ENCODE measurements at regions not wholly inside any gene's neighbourhood (a gene's known extent, or its start where the extent isn't known, plus 50 kb on each side); places are given as distances from the start of the nearest gene placed in this dataset.

DNA sequence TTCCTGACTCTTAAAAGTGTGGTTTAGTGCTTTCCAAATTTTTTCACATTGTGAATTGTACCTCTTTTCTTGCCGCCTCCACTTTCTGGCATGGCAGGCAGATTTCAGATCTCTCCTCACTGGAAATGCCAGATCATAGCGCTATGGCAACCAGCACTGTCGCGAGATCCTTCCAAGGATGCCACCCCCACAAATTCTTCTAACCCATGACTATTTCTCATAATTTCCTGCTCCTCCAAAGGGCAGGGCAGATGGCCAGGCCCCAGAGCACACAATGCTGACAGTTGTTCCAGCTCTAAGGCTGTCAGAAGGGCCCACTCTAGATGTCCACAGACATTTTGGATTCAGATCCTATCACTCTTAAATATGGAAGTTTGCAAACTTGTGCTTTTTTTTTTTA is 446.2 kb upstream of the RIOK2 start:
- Mint-ChIP-seq H3K36me3 (ENCODE audit: low read depth) (no peaks in the 10 kb centered on the region), H3K4me3 (no peak overlapping the region), H3K4me1 (ENCODE audit: low read depth) (no peaks in the 10 kb centered on the region), H3K9me3 (peaks cover 4% of the 10 kb centered on the region), H3K27ac (no peak overlapping the region), H3K27me3 (no peaks in the 10 kb centered on the region)
- POLR2A ChIA-PET: no interaction called here
- Histone ChIP-seq H3K4me3 (ENCODE audit: low read length) (no peak overlapping the region), H3K4me1 (ENCODE audit: insufficient read depth, low read length) (no peaks in the 10 kb centered on the region), H3K27ac (ENCODE audit: low read depth in 1 of 2, low read length in 2 of 2) (no peak overlapping the region), H3K36me3 (ENCODE audit: insufficient read depth, low read length) (no peaks in the 10 kb centered on the region), H3K27me3 (ENCODE audit: control insufficient read depth in 1 of 2, insufficient read depth in 2 of 2, low read length in 2 of 2) (no peaks in the 10 kb centered on the region), H3K9me3 (ENCODE audit: control insufficient read depth in 1 of 2, insufficient read depth in 1 of 2, low read length in 2 of 2) (peaks cover 0 to 5% of the 10 kb centered on the region in 2 experiments)
- intact Hi-C loops (cut with DNase I, micrococcal nuclease): no loop called here
- DNase-seq (no peak), ATAC-seq (ENCODE audit: poor library complexity) (no peak)
- CTCF ChIA-PET: no interaction called here
- TF ChIP-seq, protein P1, sequence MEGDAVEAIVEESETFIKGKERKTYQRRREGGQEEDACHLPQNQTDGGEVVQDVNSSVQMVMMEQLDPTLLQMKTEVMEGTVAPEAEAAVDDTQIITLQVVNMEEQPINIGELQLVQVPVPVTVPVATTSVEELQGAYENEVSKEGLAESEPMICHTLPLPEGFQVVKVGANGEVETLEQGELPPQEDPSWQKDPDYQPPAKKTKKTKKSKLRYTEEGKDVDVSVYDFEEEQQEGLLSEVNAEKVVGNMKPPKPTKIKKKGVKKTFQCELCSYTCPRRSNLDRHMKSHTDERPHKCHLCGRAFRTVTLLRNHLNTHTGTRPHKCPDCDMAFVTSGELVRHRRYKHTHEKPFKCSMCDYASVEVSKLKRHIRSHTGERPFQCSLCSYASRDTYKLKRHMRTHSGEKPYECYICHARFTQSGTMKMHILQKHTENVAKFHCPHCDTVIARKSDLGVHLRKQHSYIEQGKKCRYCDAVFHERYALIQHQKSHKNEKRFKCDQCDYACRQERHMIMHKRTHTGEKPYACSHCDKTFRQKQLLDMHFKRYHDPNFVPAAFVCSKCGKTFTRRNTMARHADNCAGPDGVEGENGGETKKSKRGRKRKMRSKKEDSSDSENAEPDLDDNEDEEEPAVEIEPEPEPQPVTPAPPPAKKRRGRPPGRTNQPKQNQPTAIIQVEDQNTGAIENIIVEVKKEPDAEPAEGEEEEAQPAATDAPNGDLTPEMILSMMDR (IDR thresholded peaks at IDR 0.05): no peak

DNA sequence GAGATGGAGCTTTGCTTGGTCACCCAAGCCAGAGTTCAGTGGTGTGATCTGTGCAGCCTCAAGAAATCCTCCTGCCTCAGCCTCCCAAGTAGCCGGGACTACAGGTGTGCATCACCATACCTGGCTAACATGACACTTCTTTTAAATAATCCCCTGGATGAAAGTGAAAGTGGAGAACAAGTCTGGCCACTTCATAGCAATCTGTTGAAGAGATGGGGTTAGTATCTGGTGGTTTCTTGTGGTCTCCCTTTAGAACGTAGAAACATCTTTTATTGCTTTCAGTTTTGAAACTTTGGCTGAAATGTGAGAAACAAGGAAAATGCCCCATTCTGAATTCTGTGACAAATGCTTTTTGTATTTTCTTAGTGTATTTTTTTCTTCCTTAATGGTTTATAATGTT is 452.5 kb upstream of the RIOK2 start:
- intact Hi-C loops (cut with DNase I, micrococcal nuclease): no loop called here

DNA sequence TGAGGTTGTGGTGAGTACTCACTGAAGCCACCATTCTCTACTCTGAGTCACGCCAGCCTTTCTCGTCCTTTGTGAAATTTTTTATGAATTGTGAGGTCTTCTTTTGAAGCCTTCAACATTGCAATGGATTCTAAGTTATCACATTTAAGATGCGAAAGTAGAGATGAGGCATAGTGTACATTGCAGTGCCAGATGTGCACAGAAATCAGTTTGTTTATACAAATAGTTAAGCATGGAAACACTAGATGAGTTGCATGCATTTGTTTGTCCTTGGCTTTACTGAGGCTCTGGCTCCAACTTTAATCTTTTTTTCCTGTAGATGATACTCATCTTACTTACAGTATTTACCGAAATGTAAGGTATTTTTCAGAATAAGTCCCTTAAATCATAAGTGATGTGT is 453.7 kb upstream of the RIOK2 start:
- Histone ChIP-seq H3K36me3 (ENCODE audit: insufficient read depth, low read length) (no peaks in the 10 kb centered on the region), H3K4me1 (ENCODE audit: insufficient read depth, low read length) (no peaks in the 10 kb centered on the region), H3K9me3 (ENCODE audit: control insufficient read depth in 1 of 2, insufficient read depth in 1 of 2, low read length in 2 of 2) (no peaks in the 10 kb centered on the region), H3K27ac (ENCODE audit: low read depth in 1 of 2, low read length in 2 of 2) (no peak overlapping the region), H3K4me3 (ENCODE audit: low read length) (no peak overlapping the region), H3K27me3 (ENCODE audit: control insufficient read depth in 1 of 2, insufficient read depth in 2 of 2, low read length in 2 of 2) (no peaks in the 10 kb centered on the region)
- intact Hi-C loops (cut with DNase I, micrococcal nuclease): no loop called here
- DNase-seq (no peak), ATAC-seq (ENCODE audit: poor library complexity) (no peak)
- Mint-ChIP-seq H3K27ac (no peak overlapping the region), H3K27me3 (no peaks in the 10 kb centered on the region), H3K36me3 (ENCODE audit: low read depth) (no peaks in the 10 kb centered on the region), H3K4me1 (ENCODE audit: low read depth) (no peaks in the 10 kb centered on the region), H3K9me3 (peaks cover 1% of the 10 kb centered on the region), H3K4me3 (no peak overlapping the region)
- POLR2A ChIA-PET: no interaction called here
- CTCF ChIA-PET: no interaction called here
- TF ChIP-seq, protein P1 (IDR thresholded peaks at IDR 0.05): no peak

More for the DNA sequence above, 452.5 kb upstream of the RIOK2 start:
- H3K27me3 ChIP-seq (ENCODE audit: control insufficient read depth in 1 of 2, insufficient read depth in 2 of 2, low read length in 2 of 2): no peaks in the 10 kb centered on the region
- H3K9me3 ChIP-seq (ENCODE audit: control insufficient read depth in 1 of 2, insufficient read depth in 1 of 2, low read length in 2 of 2): no peaks in the 10 kb centered on the region
- Mint-ChIP-seq H3K27me3 (no peaks in the 10 kb centered on the region), H3K4me3 (no peak overlapping the region), H3K27ac (no peak overlapping the region), H3K9me3 (peaks cover 5% of the 10 kb centered on the region), H3K36me3 (ENCODE audit: low read depth) (no peaks in the 10 kb centered on the region), H3K4me1 (ENCODE audit: low read depth) (no peaks in the 10 kb centered on the region)
- DNase-seq (no peak), ATAC-seq (ENCODE audit: poor library complexity) (no peak)
- H3K27ac ChIP-seq (ENCODE audit: low read depth in 1 of 2, low read length in 2 of 2): no peak overlapping the region
- TF ChIP-seq, protein P1 (IDR thresholded peaks at IDR 0.05): no peak
- POLR2A ChIA-PET: no interaction called here
- no peaks in the 10 kb centered on the region for H3K36me3 ChIP-seq (ENCODE audit: insufficient read depth, low read length)
- H3K4me3 ChIP-seq (ENCODE audit: low read length): no peak overlapping the region
- H3K4me1 ChIP-seq (ENCODE audit: insufficient read depth, low read length): no peaks in the 10 kb centered on the region
- CTCF ChIA-PET: no interaction called here
